HEK293 (cell line): ENCODE measurements at regions not wholly inside any gene's neighbourhood (a gene's known extent, or its start where the extent isn't known, plus 50 kb on each side); places are given as distances from the start of the nearest gene placed in this dataset.

Source experiments
- CTCF ChIA-PET: fragments of 350-600 bp; formaldehyde crosslinking; extraction: SDS; loops from one replicate; lab custom pipeline; 2021; ENCODE audit warnings: antibody characterized with exemption; lab: Yijun Ruan, JAX
- POLR2A ChIA-PET: fragments of 300-600 bp; formaldehyde crosslinking; extraction: SDS; loops from one replicate; lab custom pipeline; 2020; ENCODE audit warnings: antibody characterized with exemption, inconsistent platforms; lab: Yijun Ruan, JAX
- H3K27ac ChIP-seq: fragments of 200-500 bp; sonication (Bioruptor generic); 2 replicates; pipeline ENCODE4 v1.5.1; 2014; ENCODE audit warnings: low read depth, low read length, control low read depth, inconsistent platforms; ENCODE audit errors: extremely low read depth
- H3K36me3 ChIP-seq, 2 experiments: fragments of 200-500 bp in 1 of 2; sonication (Bioruptor generic) in 1 of 2; 1 replicate in 1 of 2; 2 replicates in 1 of 2; pipeline ENCODE4 v1.5.1; 2014 to 2017; ENCODE audit warnings: inconsistent platforms in 2 of 2, low read length in 2 of 2; ENCODE audit not compliant: control insufficient read depth in 2 of 2, insufficient read depth in 1 of 2
- H3K4me1 ChIP-seq: fragments of 200-500 bp; sonication (Bioruptor generic); 2 replicates; pipeline ENCODE4 v1.5.1; 2014; ENCODE audit warnings: mild to moderate bottlenecking, low read length, inconsistent platforms; ENCODE audit not compliant: control insufficient read depth, insufficient read depth
- H3K4me3 ChIP-seq: 2 replicates; pipeline ENCODE4 v1.5.1; 2011; ENCODE audit warnings: low read depth, mild to moderate bottlenecking, control low read depth, low read length, moderate library complexity
- H3K9me3 ChIP-seq: fragments of 200-500 bp; sonication (Bioruptor generic); 2 replicates; pipeline ENCODE4 v1.5.1; 2014; ENCODE audit warnings: low read depth, low read length, inconsistent platforms; ENCODE audit not compliant: control insufficient read depth, insufficient read depth
- ELK4 ChIP-seq: IDR thresholded peaks from 2 replicates; pipeline ENCODE4 v1.6.1; 2011; ENCODE audit warnings: mild to moderate bottlenecking, low read depth, low read length, borderline replicate concordance
- GLI2 ChIP-seq: fragments of 450-650 bp; formaldehyde crosslinking; IDR thresholded peaks from 2 replicates; pipeline ENCODE4; 2017; ENCODE audit warnings: missing biosample characterization, missing genetic modification characterization, low read depth, borderline replicate concordance
- KLF17 ChIP-seq: fragments of 450-650 bp; formaldehyde crosslinking; IDR thresholded peaks from 2 replicates; pipeline ENCODE4 v1.5.1; 2016; ENCODE audit warnings: missing biosample characterization, missing genetic modification characterization
- REPIN1 ChIP-seq: fragments of 450-650 bp; formaldehyde crosslinking; IDR thresholded peaks from 2 replicates; pipeline ENCODE4 v1.5.1; 2017; ENCODE audit warnings: missing biosample characterization, missing genetic modification characterization, low read depth
- WT1 ChIP-seq: fragments of 450-650 bp; formaldehyde crosslinking; IDR thresholded peaks from 2 replicates; pipeline ENCODE4 v1.5.1; 2016; ENCODE audit warnings: missing biosample characterization, missing genetic modification characterization
- ZBTB17 ChIP-seq: fragments of 450-650 bp; formaldehyde crosslinking; IDR thresholded peaks from 2 replicates; pipeline ENCODE4 v1.5.1; 2016; ENCODE audit warnings: missing biosample characterization, missing genetic modification characterization
- ZFP3 ChIP-seq: fragments of 450-650 bp; formaldehyde crosslinking; IDR thresholded peaks from 2 replicates; pipeline ENCODE4 v1.5.1; 2016; ENCODE audit warnings: low read depth, missing biosample characterization, missing genetic modification characterization
- ZFP37 ChIP-seq: fragments of 450-650 bp; formaldehyde crosslinking; IDR thresholded peaks from 2 replicates; pipeline ENCODE4 v1.5.1; 2016; ENCODE audit warnings: missing biosample characterization, missing genetic modification characterization
- ZNF114 ChIP-seq: fragments of 450-650 bp; formaldehyde crosslinking; IDR thresholded peaks from 2 replicates; pipeline ENCODE4 v1.5.0; 2017; ENCODE audit warnings: missing biosample characterization, missing genetic modification characterization
- ZNF121 ChIP-seq: fragments of 450-650 bp; formaldehyde crosslinking; IDR thresholded peaks from 2 replicates; pipeline ENCODE4 v1.5.1; 2016; ENCODE audit warnings: missing biosample characterization, missing genetic modification characterization
- ZNF19 ChIP-seq: fragments of 450-650 bp; formaldehyde crosslinking; IDR thresholded peaks from 2 replicates; pipeline ENCODE4; 2016; ENCODE audit warnings: missing biosample characterization, missing genetic modification characterization, low read depth
- ZNF214 ChIP-seq: fragments of 450-650 bp; formaldehyde crosslinking; IDR thresholded peaks from 2 replicates; pipeline ENCODE4 v1.5.1; 2017; ENCODE audit warnings: missing biosample characterization, mild to moderate bottlenecking, missing genetic modification characterization, borderline replicate concordance
- ZNF248 ChIP-seq: fragments of 450-650 bp; formaldehyde crosslinking; IDR thresholded peaks from 2 replicates; pipeline ENCODE4 v1.5.1; 2017; ENCODE audit warnings: missing biosample characterization, missing genetic modification characterization
- ZNF280C ChIP-seq: fragments of 450-650 bp; formaldehyde crosslinking; IDR thresholded peaks from 2 replicates; pipeline ENCODE4 v1.5.1; 2016; ENCODE audit warnings: missing biosample characterization, missing genetic modification characterization
- ZNF350 ChIP-seq: fragments of 450-650 bp; formaldehyde crosslinking; IDR thresholded peaks from 2 replicates; pipeline ENCODE4 v1.5.0; 2017; ENCODE audit warnings: missing biosample characterization, mild to moderate bottlenecking, missing genetic modification characterization
- ZNF366 ChIP-seq: fragments of 450-650 bp; formaldehyde crosslinking; conservative IDR thresholded peaks from 2 replicates; pipeline ENCODE4 v1.5.1; 2016; ENCODE audit warnings: missing biosample characterization, missing genetic modification characterization
- ZNF391 ChIP-seq: fragments of 450-650 bp; formaldehyde crosslinking; IDR thresholded peaks from 2 replicates; pipeline ENCODE4 v1.5.1; 2016; ENCODE audit warnings: low read depth, missing biosample characterization, missing genetic modification characterization, borderline replicate concordance
- ZNF610 ChIP-seq: fragments of 450-650 bp; formaldehyde crosslinking; IDR thresholded peaks from 2 replicates; pipeline ENCODE4 v1.5.1; 2016; ENCODE audit warnings: missing biosample characterization, missing genetic modification characterization, borderline replicate concordance
- ZSCAN30 ChIP-seq: fragments of 450-650 bp; IDR thresholded peaks from 2 replicates; pipeline ENCODE4 v1.5.1; 2018; ENCODE audit warnings: missing biosample characterization, mild to moderate bottlenecking, missing genetic modification characterization, moderate library complexity
- TF ChIP-seq, protein P1 (sequence below): fragments of 450-650 bp; formaldehyde crosslinking; IDR thresholded peaks from 2 replicates; pipeline ENCODE4 v1.5.1; 2016; ENCODE audit warnings: missing biosample characterization, missing genetic modification characterization, borderline replicate concordance
- TF ChIP-seq, protein P2 (sequence below): fragments of 450-650 bp; formaldehyde crosslinking; IDR thresholded peaks from 2 replicates; pipeline ENCODE4 v1.5.1; 2017; ENCODE audit warnings: missing biosample characterization, missing genetic modification characterization

- Histone ChIP-seq H3K36me3 (no peaks in the 10 kb centered on the region), H3K4me3 (no peak overlapping the region), H3K9me3 (no peaks in the 10 kb centered on the region), H3K27ac (no peak overlapping the region), H3K4me1 (no peaks in the 10 kb centered on the region)
- POLR2A ChIA-PET = no interaction called here
- TF ChIP-seq KLF17 (tag by site-specific recombination) = no peak
- CTCF ChIA-PET = interaction anchor here (0.6 kb wide), 2 partner anchors 68 to 369 kb away, joined by 3 read pairs; no protein-coding TSS in a partner anchor
Observed at GRCh38 chr1:105310063-105310462, 1560.4 kb downstream of the AMY1C start.

GRCh38 chr1:105317976-105318375 is 1568.3 kb downstream of the AMY1C start:
- H3K4me3 ChIP-seq = no peak overlapping the region
- H3K36me3 ChIP-seq = no peaks in the 10 kb centered on the region
- POLR2A ChIA-PET = no interaction called here
- no peaks in the 10 kb centered on the region for H3K9me3 ChIP-seq
- no peak overlapping the region for H3K27ac ChIP-seq
- TF ChIP-seq, protein P1, sequence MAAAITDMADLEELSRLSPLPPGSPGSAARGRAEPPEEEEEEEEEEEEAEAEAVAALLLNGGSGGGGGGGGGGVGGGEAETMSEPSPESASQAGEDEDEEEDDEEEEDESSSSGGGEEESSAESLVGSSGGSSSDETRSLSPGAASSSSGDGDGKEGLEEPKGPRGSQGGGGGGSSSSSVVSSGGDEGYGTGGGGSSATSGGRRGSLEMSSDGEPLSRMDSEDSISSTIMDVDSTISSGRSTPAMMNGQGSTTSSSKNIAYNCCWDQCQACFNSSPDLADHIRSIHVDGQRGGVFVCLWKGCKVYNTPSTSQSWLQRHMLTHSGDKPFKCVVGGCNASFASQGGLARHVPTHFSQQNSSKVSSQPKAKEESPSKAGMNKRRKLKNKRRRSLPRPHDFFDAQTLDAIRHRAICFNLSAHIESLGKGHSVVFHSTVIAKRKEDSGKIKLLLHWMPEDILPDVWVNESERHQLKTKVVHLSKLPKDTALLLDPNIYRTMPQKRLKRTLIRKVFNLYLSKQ (tag by site-specific recombination) = no peak
- no peak for TF ChIP-seq KLF17 (tag by site-specific recombination)
- TF ChIP-seq WT1 (tag by site-specific recombination) = no peak
- no peak for TF ChIP-seq ZNF391 (tag by site-specific recombination)
- no peak for TF ChIP-seq ZNF19 (tag by site-specific recombination)
- TF ChIP-seq ZNF248 (tag by site-specific recombination) = no peak
- no peak for TF ChIP-seq GLI2 (tag by site-specific recombination)
- TF ChIP-seq ZFP3 (tag by site-specific recombination) = no peak
- no peak for TF ChIP-seq ZNF350 (tag by site-specific recombination)
- no peak for TF ChIP-seq ZNF114 (tag by site-specific recombination)
- TF ChIP-seq ZSCAN30 = no peak
- H3K4me1 ChIP-seq = no peaks in the 10 kb centered on the region
- CTCF ChIA-PET = no interaction called here

- no peaks in the 10 kb centered on the region for H3K36me3 ChIP-seq
- CTCF ChIA-PET = no interaction called here
- H3K27ac ChIP-seq = no peak overlapping the region
- no peaks in the 10 kb centered on the region for H3K4me1 ChIP-seq
- no peaks in the 10 kb centered on the region for H3K9me3 ChIP-seq
- no peak overlapping the region for H3K4me3 ChIP-seq
- TF ChIP-seq ZNF610 = no peak
- POLR2A ChIA-PET = no interaction called here
Observed at GRCh38 chr1:105326886-105327285, 1577.2 kb downstream of the AMY1C start.

DNA sequence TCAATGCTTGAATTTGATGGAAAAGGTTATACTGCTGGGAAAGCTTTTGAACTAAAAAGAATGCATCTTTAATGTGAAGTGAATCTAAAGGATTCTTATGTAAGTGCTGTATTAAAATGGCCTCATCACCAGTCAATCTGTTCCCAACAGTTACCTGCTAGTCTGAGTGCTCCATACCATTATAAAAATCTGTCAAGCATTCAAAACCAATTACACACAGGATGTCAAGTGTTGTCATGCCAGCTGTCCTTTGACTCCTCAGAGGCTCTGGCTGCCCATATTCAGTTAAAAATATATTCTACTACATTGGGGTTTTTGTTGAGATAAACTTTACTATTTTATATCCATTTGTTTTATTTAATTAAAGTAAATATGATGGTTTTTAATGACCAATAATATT is 1587.7 kb downstream of the AMY1C start:
- ChIA-PET CTCF (no interaction called here), POLR2A (no interaction called here)
- no peak overlapping the region for H3K4me3 ChIP-seq
- H3K9me3 ChIP-seq = no peaks in the 10 kb centered on the region
- H3K36me3 ChIP-seq = no peaks in the 10 kb centered on the region
- H3K4me1 ChIP-seq = no peaks in the 10 kb centered on the region
- H3K27ac ChIP-seq = no peak overlapping the region
- TF ChIP-seq, protein P2, sequence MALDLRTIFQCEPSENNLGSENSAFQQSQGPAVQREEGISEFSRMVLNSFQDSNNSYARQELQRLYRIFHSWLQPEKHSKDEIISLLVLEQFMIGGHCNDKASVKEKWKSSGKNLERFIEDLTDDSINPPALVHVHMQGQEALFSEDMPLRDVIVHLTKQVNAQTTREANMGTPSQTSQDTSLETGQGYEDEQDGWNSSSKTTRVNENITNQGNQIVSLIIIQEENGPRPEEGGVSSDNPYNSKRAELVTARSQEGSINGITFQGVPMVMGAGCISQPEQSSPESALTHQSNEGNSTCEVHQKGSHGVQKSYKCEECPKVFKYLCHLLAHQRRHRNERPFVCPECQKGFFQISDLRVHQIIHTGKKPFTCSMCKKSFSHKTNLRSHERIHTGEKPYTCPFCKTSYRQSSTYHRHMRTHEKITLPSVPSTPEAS (tag by site-specific recombination) = no peak
- TF ChIP-seq ZNF214 (no peak), ZNF366 (tag by site-specific recombination) (no peak), REPIN1 (no peak), ZNF121 (tag by site-specific recombination) (no peak), ELK4 (no peak), ZFP37 (tag by site-specific recombination) (no peak), ZBTB17 (tag by site-specific recombination) (no peak), ZNF280C (tag by site-specific recombination) (no peak)
